OCI-LY1 (cell line): ENCODE measurements at regions not wholly inside any gene's neighbourhood (a gene's known extent, or its start where the extent isn't known, plus 50 kb on each side); places are given as distances from the start of the nearest gene placed in this dataset.

ENCODE experiments used
- EZH2 ChIP-seq: fragments of 200-600 bp; sonication (generic), shearing (Covaris generic); IDR thresholded peaks from 2 replicates; pipeline ENCODE4 v1.8.0; 2017; ENCODE audit warnings: borderline replicate concordance, mixed run types, mild to moderate bottlenecking, antibody characterized with exemption, low read length, moderate library complexity, mixed read lengths
- TF ChIP-seq, protein P1 (sequence below): fragments of 200-600 bp; sonication (generic), shearing (Covaris generic); IDR thresholded peaks from 2 replicates; pipeline ENCODE4 v1.5.1; 2017; ENCODE audit warnings: mild to moderate bottlenecking, antibody characterized with exemption, low read length, moderate library complexity, mixed read lengths

DNA sequence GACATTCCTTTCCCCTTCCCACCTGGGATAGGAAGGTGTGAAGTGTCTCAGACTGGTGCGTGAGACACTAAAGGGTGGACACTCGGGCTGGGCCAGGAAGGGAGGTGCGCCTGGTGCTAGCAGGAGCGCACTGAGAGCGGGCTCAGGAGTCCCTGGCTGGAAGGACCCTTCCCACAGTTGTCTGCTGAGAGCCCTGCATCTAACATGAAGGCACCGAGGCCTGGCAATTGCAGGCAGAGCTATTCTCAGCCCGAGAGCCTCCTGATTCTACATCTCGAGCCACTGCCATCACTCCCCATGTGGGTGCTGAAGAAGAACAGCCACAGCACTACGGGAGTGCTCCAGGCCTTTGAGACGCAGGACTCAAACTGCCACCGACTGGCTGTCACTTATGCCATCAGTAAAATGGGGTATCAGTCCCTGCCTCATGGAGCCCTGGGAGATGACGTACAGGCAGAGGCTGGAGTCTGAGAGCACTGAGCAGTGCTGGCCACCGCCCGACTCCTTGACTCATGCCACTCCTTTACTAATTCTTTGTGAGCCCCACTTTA, 159.4 kb downstream of the KLF13 start:
- TF ChIP-seq, protein P1, sequence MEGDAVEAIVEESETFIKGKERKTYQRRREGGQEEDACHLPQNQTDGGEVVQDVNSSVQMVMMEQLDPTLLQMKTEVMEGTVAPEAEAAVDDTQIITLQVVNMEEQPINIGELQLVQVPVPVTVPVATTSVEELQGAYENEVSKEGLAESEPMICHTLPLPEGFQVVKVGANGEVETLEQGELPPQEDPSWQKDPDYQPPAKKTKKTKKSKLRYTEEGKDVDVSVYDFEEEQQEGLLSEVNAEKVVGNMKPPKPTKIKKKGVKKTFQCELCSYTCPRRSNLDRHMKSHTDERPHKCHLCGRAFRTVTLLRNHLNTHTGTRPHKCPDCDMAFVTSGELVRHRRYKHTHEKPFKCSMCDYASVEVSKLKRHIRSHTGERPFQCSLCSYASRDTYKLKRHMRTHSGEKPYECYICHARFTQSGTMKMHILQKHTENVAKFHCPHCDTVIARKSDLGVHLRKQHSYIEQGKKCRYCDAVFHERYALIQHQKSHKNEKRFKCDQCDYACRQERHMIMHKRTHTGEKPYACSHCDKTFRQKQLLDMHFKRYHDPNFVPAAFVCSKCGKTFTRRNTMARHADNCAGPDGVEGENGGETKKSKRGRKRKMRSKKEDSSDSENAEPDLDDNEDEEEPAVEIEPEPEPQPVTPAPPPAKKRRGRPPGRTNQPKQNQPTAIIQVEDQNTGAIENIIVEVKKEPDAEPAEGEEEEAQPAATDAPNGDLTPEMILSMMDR = no peak
- no peak for TF ChIP-seq EZH2
